ENCODE measurements at regions not wholly inside any gene's neighbourhood (a gene's known extent, or its start where the extent isn't known, plus 50 kb on each side); places are given as distances from the start of the nearest gene placed in this dataset.
"Not testable (repeated sequence)": the region's sequence is repeated elsewhere in the genome, so short reads cannot be mapped to it uniquely, and the experiment has no call there.

DNA sequence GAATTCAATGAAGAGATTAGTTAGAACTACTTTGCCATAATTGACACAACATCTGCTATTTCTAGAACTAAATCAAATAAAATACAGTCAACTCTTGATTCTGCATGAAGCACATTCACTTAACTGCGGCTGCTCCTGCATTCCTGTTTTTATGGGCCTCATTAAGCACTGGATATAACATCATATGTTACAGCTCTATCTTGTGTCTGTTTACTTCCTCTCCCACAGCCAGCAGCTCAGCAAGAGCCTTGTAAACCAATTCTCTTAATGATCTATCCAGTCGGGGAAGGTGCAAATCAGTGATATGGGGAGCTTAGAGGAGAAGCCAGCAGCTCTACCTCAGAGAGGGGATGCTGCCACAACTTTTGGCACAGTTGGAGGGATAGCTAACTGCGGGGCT is 329.2 kb downstream of the ARRDC4 start:
- TF ChIP-seq, protein P1, sequence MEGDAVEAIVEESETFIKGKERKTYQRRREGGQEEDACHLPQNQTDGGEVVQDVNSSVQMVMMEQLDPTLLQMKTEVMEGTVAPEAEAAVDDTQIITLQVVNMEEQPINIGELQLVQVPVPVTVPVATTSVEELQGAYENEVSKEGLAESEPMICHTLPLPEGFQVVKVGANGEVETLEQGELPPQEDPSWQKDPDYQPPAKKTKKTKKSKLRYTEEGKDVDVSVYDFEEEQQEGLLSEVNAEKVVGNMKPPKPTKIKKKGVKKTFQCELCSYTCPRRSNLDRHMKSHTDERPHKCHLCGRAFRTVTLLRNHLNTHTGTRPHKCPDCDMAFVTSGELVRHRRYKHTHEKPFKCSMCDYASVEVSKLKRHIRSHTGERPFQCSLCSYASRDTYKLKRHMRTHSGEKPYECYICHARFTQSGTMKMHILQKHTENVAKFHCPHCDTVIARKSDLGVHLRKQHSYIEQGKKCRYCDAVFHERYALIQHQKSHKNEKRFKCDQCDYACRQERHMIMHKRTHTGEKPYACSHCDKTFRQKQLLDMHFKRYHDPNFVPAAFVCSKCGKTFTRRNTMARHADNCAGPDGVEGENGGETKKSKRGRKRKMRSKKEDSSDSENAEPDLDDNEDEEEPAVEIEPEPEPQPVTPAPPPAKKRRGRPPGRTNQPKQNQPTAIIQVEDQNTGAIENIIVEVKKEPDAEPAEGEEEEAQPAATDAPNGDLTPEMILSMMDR (IDR thresholded peaks at IDR 0.05), result no peak
- Histone ChIP-seq H3K36me3 (ENCODE audit: low read depth) (no peaks in the 10 kb centered on the region), H3K9me3 (no peaks in the 10 kb centered on the region), H3K4me1 (ENCODE audit: low read depth) (peaks cover 5% of the 10 kb centered on the region), H3K4me3 (no peak overlapping the region)
- DNase-seq, result peak in 1 of 3 donors; percentile 18
- peak; percentile 68 for ATAC-seq
- intact Hi-C loops (cut with DNase I, micrococcal nuclease), result loop anchor here in 1 of 2 donors (10.0 kb wide), 1 partner anchor 385 kb away; no protein-coding TSS in a partner anchor

DNA sequence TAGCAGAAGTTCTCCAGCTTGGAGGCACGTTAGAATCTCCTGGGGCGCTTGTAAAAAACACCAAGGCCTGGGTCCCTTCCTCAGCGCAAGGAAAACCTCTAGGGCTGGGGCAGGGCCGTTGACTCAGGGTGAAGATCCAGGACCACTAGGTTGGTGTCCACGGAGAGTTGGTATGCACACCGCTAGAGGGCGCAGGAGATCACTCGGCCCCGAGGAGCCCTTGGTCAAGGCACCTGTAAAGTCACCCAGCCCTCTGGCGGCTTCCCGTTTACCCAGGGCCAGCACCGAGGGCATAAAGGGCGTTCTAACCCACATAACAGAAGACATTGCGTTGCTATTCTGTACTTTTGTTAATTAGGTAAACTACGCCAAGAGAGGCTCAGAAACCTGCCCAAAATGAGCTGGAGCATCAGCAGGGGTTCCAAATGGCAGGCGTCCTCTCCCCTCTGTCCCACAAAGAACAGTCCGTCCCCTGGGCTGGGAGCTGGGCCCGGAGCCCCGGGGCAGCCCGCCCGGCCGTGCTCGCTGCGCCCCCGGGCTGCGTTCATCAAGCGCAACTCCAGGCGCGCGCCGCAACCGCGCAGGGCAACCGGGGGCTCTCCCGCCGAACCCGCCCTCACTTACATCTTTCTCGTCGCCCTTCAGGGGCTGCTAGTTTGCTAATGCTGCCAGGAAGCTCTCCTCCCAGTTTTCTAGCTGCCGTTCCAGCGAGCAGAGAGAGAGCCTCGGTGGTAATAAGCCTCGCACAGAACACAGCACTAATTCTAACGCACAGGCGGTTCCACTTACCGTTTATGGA is 332.1 kb downstream of the ARRDC4 start:
- Histone ChIP-seq H3K36me3 (ENCODE audit: low read depth) (no peaks in the 10 kb centered on the region), H3K4me3 (no peak overlapping the region), H3K9me3 (no peaks in the 10 kb centered on the region), H3K4me1 (ENCODE audit: low read depth) (peaks cover 5% of the 10 kb centered on the region)
- intact Hi-C loops (cut with DNase I, micrococcal nuclease), result loop anchor here in 1 of 2 donors (10.0 kb wide), 1 partner anchor 388 kb away; no protein-coding TSS in a partner anchor
- peak; percentile 74 for ATAC-seq
- peak in 2 of 3 donors; percentile 49 to 65 for DNase-seq
- TF ChIP-seq, protein P1 (IDR thresholded peaks at IDR 0.05), result peak; percentile 54

DNA sequence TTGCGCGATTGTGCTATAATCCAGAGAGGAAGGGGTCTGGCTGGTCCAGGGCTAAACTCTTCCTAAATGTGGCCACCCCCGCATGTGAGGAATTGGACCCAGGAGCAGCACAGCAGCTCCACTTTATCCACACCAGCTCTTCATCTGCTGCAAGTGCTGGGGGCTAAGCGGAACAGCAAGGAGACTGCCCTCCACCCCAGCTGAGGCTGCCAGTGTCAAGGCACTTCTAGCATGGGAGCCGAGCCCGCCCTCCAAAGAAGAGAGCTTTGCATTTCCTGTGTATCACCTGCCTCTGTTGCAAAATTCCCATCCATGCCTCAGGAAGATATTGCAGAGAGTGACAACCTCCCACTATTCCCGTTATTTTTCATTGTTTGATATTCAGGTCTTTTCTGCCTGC is 333.6 kb downstream of the ARRDC4 start:
- DNase-seq, result no peak
- Histone ChIP-seq H3K36me3 (ENCODE audit: low read depth) (no peaks in the 10 kb centered on the region), H3K4me3 (no peak overlapping the region), H3K9me3 (no peaks in the 10 kb centered on the region), H3K4me1 (ENCODE audit: low read depth) (peaks cover 5% of the 10 kb centered on the region)
- intact Hi-C loops (cut with DNase I, micrococcal nuclease), result loop anchor here in 1 of 2 donors (10.0 kb wide), 1 partner anchor 389 kb away; no protein-coding TSS in a partner anchor
- TF ChIP-seq, protein P1 (IDR thresholded peaks at IDR 0.05), result no peak
- ATAC-seq, result no peak

DNA sequence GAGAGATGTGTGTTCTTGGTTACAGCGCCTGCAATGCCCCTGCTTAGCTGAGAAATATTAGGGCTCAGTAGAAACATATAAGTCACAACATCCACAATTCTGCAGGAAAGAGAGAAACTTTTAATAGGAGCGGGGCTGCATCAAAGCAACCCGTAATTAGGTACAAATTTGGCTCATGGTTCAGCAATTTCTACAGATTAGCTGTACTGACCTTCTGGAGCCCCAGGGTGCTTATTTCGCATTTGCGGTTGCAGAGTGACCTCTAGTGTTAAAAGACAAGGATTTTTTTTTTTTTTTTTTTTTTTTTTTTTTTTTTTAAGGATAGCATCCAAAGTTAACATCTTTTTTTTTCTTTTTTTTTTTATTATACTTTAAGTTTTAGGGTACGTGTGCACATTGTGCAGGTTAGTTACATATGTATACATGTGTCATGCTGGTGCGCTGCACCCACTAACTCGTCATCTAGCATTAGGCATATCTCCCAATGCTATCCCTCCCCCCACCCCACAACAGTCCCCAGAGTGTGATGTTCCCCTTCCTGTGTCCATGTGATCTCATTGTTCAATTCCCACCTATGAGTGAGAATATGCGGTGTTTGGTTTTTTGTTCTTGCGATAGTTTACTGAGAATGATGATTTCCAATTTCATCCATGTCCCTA is 334.7 kb downstream of the ARRDC4 start:
- H3K36me3 ChIP-seq (ENCODE audit: low read depth); H3K9me3 ChIP-seq; H3K4me3 ChIP-seq; ATAC-seq; H3K4me1 ChIP-seq (ENCODE audit: low read depth): not testable (repeated sequence)
- peak in 1 of 3 donors; percentile 17 for DNase-seq
- intact Hi-C loops (cut with DNase I, micrococcal nuclease), result loop anchor here in 1 of 2 donors (10.0 kb wide), 1 partner anchor 390 kb away; no protein-coding TSS in a partner anchor

DNA sequence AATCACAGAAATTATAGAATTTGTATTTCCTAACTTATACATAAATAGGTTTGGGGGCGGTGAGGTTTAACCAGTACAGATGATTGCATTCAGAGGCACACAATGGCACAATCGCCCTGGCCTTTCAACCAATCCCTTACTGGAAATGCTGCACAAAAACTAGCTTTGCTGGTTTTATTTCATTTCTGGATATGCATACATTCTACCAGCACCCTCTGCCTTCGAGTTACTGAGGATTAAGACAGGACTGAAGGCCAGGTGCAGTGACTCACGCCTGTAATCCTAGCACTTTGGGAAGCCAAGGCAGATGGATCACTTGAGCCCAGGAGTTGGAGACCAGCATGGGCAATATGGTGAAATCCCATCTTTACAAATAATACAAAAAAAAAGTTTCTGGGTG is 336.1 kb downstream of the ARRDC4 start:
- H3K9me3 ChIP-seq, result no peaks in the 10 kb centered on the region
- peaks cover 5% of the 10 kb centered on the region for H3K4me1 ChIP-seq (ENCODE audit: low read depth)
- intact Hi-C loops (cut with DNase I, micrococcal nuclease), result loop anchor here in 1 of 2 donors (10.0 kb wide), 1 partner anchor 392 kb away; no protein-coding TSS in a partner anchor
- no peak overlapping the region for H3K4me3 ChIP-seq
- TF ChIP-seq, protein P1 (IDR thresholded peaks at IDR 0.05), result no peak
- H3K36me3 ChIP-seq (ENCODE audit: low read depth), result no peaks in the 10 kb centered on the region
- DNase-seq (no peak), ATAC-seq (no peak)

DNA sequence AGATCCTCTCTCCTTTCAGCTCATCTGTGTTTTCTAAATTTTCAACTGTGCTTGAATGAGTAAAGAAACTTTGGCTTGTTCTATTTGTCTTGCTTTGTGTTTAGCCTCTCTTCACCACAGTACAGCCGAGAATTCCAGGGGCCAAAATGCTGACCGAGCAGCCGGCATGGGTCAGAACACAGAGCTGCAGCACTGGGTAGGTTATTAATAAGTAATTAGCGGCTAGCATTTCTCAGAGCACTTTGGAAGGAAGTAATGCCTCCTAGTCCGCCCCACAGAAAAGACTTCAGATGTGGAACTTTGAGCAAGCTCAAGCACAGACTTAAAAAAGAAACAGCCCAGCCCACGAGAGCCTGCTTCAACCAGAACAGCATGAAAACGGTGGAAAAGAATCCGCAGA is 343.9 kb downstream of the ARRDC4 start:
- TF ChIP-seq, protein P1 (IDR thresholded peaks at IDR 0.05), result no peak
- intact Hi-C loops (cut with DNase I, micrococcal nuclease), result no loop called here
- Histone ChIP-seq H3K4me3 (no peak overlapping the region), H3K4me1 (ENCODE audit: low read depth) (no peaks in the 10 kb centered on the region), H3K36me3 (ENCODE audit: low read depth) (no peaks in the 10 kb centered on the region), H3K9me3 (no peaks in the 10 kb centered on the region)
- no peak for ATAC-seq
- DNase-seq, result no peak
